ENCODE measurements at regions not wholly inside any gene's neighbourhood (a gene's known extent, or its start where the extent isn't known, plus 50 kb on each side); places are given as distances from the start of the nearest gene placed in this dataset.

DNA sequence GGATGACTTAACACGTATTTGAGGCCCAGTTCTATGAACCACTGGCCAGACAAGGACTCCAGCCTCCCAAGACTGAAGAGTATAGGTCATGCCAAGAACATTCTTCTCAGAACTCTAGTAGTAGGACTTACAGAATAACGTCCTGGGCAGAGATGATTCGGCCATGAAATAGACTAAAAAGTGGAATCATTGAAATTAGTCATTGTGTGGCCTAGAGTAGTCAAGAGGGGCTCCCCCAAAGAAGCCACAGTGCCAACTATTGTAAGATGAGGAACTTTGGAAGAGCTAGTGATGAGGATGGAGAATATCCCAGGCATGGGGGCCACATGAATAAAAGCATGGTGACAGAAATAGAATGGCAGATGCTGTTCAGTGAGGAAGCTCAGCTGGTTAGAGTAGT is 101.1 kb downstream of the TRIB2 start:
- no peak for FAIRE-seq
- intact Hi-C loops (cut with micrococcal nuclease): loop anchor here (2.0 kb wide), 1 partner anchor 987 kb away; no protein-coding TSS in a partner anchor
- dilution Hi-C loops (cut with MboI; ENCODE audit: extremely low pct_ligation_motif_present, low sequenced_read_pairs): no loop called here

More for the DNA sequence above, 101.1 kb downstream of the TRIB2 start:
- Histone ChIP-seq H3K9me1 (replicated peaks; ENCODE audit: control insufficient read depth, extremely low read depth, insufficient read depth, low read length) (no peaks in the 10 kb centered on the region), H2AFZ (ENCODE audit: low read depth, low read length) (no peak overlapping the region), H3K27ac (ENCODE audit: insufficient read depth, low read depth, low read length) (no peak overlapping the region), H3K4me1 (ENCODE audit: control insufficient read depth, extremely low read depth, insufficient read depth, low read length) (peaks cover 29% of the 10 kb centered on the region), H3K27me3 (ENCODE audit: control insufficient read depth in 2 of 2, insufficient read depth in 2 of 2, low read length in 2 of 2) (no peaks in the 10 kb centered on the region), H4K20me1 (replicated peaks; ENCODE audit: control insufficient read depth, extremely low read depth, insufficient read depth, low read length) (no peaks in the 10 kb centered on the region), H3K4me2 (ENCODE audit: insufficient read depth, low read length) (no peak overlapping the region), H3K9ac (replicated peaks; ENCODE audit: extremely low read depth, insufficient read depth, low read length) (no peak overlapping the region), H3K79me2 (ENCODE audit: control insufficient read depth, insufficient read depth, low read length) (no peaks in the 10 kb centered on the region), H3K9me3 (replicated peaks; ENCODE audit: control insufficient read depth, insufficient read depth, low read length) (no peaks in the 10 kb centered on the region), H3K4me3 (replicated peaks in 1 of 3; ENCODE audit: insufficient read depth in 1 of 3, low read depth in 1 of 3, low read length in 3 of 3) (no peak overlapping the region), H3K36me3 (ENCODE audit: control insufficient read depth in 2 of 2, extremely low read depth in 1 of 2, insufficient read depth in 2 of 2, low read length in 2 of 2) (no peaks in the 10 kb centered on the region)
- no TSS peak for BruUV-seq (replicated peaks)
- TF ChIP-seq, protein P1, sequence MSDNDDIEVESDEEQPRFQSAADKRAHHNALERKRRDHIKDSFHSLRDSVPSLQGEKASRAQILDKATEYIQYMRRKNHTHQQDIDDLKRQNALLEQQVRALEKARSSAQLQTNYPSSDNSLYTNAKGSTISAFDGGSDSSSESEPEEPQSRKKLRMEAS (IDR thresholded peaks at IDR 0.05; ENCODE audit: insufficient read depth, insufficient read length): no peak
- TF ChIP-seq FOS (IDR thresholded peaks at IDR 0.05; ENCODE audit: borderline replicate concordance, insufficient read depth, low read length) (no peak), EZH2 (IDR thresholded peaks at IDR 0.05; ENCODE audit: borderline replicate concordance, low read depth, low read length, severe bottlenecking) (no peak), POLR2AphosphoS5 (IDR thresholded peaks at IDR 0.05; ENCODE audit: insufficient read depth, low read depth, low read length) (no peak), POLR2A (IDR thresholded peaks at IDR 0.05; ENCODE audit: low read depth, low read length) (no peak), JUN (IDR thresholded peaks at IDR 0.05; ENCODE audit: borderline replicate concordance, insufficient read depth, insufficient read length, low read depth) (no peak), MYC (IDR thresholded peaks at IDR 0.05; ENCODE audit: low read depth, low read length) (no peak), GATA2 (IDR thresholded peaks at IDR 0.05; ENCODE audit: insufficient read depth, insufficient read length, low read depth, low read length) (no peak)
- TF ChIP-seq, protein P2, sequence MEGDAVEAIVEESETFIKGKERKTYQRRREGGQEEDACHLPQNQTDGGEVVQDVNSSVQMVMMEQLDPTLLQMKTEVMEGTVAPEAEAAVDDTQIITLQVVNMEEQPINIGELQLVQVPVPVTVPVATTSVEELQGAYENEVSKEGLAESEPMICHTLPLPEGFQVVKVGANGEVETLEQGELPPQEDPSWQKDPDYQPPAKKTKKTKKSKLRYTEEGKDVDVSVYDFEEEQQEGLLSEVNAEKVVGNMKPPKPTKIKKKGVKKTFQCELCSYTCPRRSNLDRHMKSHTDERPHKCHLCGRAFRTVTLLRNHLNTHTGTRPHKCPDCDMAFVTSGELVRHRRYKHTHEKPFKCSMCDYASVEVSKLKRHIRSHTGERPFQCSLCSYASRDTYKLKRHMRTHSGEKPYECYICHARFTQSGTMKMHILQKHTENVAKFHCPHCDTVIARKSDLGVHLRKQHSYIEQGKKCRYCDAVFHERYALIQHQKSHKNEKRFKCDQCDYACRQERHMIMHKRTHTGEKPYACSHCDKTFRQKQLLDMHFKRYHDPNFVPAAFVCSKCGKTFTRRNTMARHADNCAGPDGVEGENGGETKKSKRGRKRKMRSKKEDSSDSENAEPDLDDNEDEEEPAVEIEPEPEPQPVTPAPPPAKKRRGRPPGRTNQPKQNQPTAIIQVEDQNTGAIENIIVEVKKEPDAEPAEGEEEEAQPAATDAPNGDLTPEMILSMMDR (IDR thresholded peaks at IDR 0.05; ENCODE audit: extremely low read depth in 1 of 2, insufficient read depth in 1 of 2, low read depth in 1 of 2, low read length in 2 of 2): no peak
- no peak for DNase-seq (ENCODE audit: low read depth, low spot score)
- POLR2A ChIA-PET: no interaction called here
- CTCF ChIA-PET: no interaction called here

Data from endothelial cell of umbilical vein (primary cell).